ENCODE measurements at regions not wholly inside any gene's neighbourhood (a gene's known extent, or its start where the extent isn't known, plus 50 kb on each side); places are given as distances from the start of the nearest gene placed in this dataset.

DNA sequence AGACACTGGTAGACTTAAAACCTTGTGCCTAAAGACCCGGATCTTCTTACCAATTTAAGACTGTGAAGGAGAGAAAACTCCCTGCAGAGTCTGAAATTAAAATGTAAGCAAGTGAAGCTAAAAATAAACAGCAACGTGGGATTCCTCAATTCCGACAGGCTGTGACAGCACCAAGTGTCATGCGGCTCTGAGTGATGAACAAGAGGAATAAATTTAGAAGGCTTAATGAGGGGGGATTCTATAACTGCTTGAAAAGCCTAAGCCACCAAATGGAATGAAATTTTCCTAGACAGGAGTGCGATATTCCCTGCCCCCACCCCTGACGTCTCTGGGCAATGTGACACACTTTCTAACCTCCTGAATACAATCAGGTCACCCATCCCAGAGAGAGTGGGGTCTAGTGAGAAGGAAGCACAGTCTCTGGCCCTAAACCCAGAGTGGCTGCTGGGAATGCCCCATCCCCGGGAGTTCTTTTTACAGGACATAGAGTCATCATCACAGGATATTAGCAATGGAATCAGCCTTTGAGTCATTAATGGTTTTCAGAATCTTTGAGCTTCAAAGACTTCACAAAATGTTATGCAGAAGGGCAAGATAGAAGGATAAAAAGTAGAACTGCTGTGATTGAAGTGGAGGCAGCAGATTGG lies 114.3 kb downstream of the EDEM1 start:
- H3K27ac Mint-ChIP-seq: no peak overlapping the region
- H3K27me3 Mint-ChIP-seq: peaks cover 12% of the 10 kb centered on the region
- no peak overlapping the region for H3K4me3 Mint-ChIP-seq (ENCODE audit: low read depth)
- peaks cover 4% of the 10 kb centered on the region for H3K4me1 Mint-ChIP-seq (ENCODE audit: low read depth)
- DNase-seq (ENCODE audit: low spot score, unreplicated experiment): no peak
- TF ChIP-seq, protein P1, sequence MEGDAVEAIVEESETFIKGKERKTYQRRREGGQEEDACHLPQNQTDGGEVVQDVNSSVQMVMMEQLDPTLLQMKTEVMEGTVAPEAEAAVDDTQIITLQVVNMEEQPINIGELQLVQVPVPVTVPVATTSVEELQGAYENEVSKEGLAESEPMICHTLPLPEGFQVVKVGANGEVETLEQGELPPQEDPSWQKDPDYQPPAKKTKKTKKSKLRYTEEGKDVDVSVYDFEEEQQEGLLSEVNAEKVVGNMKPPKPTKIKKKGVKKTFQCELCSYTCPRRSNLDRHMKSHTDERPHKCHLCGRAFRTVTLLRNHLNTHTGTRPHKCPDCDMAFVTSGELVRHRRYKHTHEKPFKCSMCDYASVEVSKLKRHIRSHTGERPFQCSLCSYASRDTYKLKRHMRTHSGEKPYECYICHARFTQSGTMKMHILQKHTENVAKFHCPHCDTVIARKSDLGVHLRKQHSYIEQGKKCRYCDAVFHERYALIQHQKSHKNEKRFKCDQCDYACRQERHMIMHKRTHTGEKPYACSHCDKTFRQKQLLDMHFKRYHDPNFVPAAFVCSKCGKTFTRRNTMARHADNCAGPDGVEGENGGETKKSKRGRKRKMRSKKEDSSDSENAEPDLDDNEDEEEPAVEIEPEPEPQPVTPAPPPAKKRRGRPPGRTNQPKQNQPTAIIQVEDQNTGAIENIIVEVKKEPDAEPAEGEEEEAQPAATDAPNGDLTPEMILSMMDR (IDR thresholded peaks at IDR 0.05; ENCODE audit: unreplicated experiment): no peak
- no peaks in the 10 kb centered on the region for H3K36me3 Mint-ChIP-seq (ENCODE audit: insufficient read depth)
- H3K9me3 Mint-ChIP-seq (ENCODE audit: low read depth): no peaks in the 10 kb centered on the region

- TF ChIP-seq, protein P1 (IDR thresholded peaks at IDR 0.05; ENCODE audit: unreplicated experiment): no peak
- Mint-ChIP-seq H3K36me3 (ENCODE audit: insufficient read depth) (no peaks in the 10 kb centered on the region), H3K27ac (no peak overlapping the region), H3K4me3 (ENCODE audit: low read depth) (no peak overlapping the region), H3K4me1 (ENCODE audit: low read depth) (peaks cover 4% of the 10 kb centered on the region), H3K27me3 (peaks cover 12% of the 10 kb centered on the region), H3K9me3 (ENCODE audit: low read depth) (no peaks in the 10 kb centered on the region)
- no peak for DNase-seq (ENCODE audit: low spot score, unreplicated experiment)
These were observed 115.2 kb downstream of the EDEM1 start for GRCh38 chr3:5302661-5303060.

- H3K9me3 Mint-ChIP-seq (ENCODE audit: low read depth): no peaks in the 10 kb centered on the region
- H3K36me3 Mint-ChIP-seq (ENCODE audit: insufficient read depth): no peaks in the 10 kb centered on the region
- H3K4me1 Mint-ChIP-seq (ENCODE audit: low read depth): peaks cover 4% of the 10 kb centered on the region
- DNase-seq (ENCODE audit: low spot score, unreplicated experiment): no peak
- H3K4me3 Mint-ChIP-seq (ENCODE audit: low read depth): no peak overlapping the region
- peaks cover 10% of the 10 kb centered on the region for H3K27me3 Mint-ChIP-seq
- TF ChIP-seq, protein P1 (IDR thresholded peaks at IDR 0.05; ENCODE audit: unreplicated experiment): no peak
- H3K27ac Mint-ChIP-seq: no peak overlapping the region
These were observed 116.7 kb downstream of the EDEM1 start for GRCh38 chr3:5304188-5304587.

GRCh38 chr3:5304789-5305683 lies 117.5 kb downstream of the EDEM1 start:
- peaks cover 6% of the 10 kb centered on the region for H3K27me3 Mint-ChIP-seq
- H3K36me3 Mint-ChIP-seq (ENCODE audit: insufficient read depth): no peaks in the 10 kb centered on the region
- peaks cover 4% of the 10 kb centered on the region for H3K4me1 Mint-ChIP-seq (ENCODE audit: low read depth)
- peak; percentile 46 for DNase-seq (ENCODE audit: low spot score, unreplicated experiment)
- H3K4me3 Mint-ChIP-seq (ENCODE audit: low read depth): no peak overlapping the region
- TF ChIP-seq, protein P1 (IDR thresholded peaks at IDR 0.05; ENCODE audit: unreplicated experiment): peak; percentile 85
- no peak overlapping the region for H3K27ac Mint-ChIP-seq
- no peaks in the 10 kb centered on the region for H3K9me3 Mint-ChIP-seq (ENCODE audit: low read depth)

DNA sequence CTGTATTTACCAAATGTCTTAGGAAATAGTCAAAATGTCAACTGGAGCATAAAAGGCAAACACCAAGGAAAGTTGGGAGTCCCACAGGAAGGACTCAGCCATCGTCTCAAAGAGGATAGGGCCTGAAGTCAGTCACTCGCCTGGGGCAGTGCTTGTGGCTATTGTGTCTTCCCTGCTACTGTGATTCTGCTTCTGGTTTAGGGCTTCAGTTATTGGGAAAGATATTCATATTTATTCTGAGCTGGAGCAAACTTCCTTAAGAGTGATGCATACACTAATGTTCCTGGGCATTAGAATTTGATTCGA lies 118.1 kb downstream of the EDEM1 start:
- no peak for DNase-seq (ENCODE audit: low spot score, unreplicated experiment)

More for the DNA sequence above, 118.1 kb downstream of the EDEM1 start:
- Mint-ChIP-seq H3K9me3 (ENCODE audit: low read depth) (no peaks in the 10 kb centered on the region), H3K27ac (no peak overlapping the region), H3K4me1 (ENCODE audit: low read depth) (peaks cover 4% of the 10 kb centered on the region), H3K27me3 (peaks cover 6% of the 10 kb centered on the region), H3K4me3 (ENCODE audit: low read depth) (no peak overlapping the region), H3K36me3 (ENCODE audit: insufficient read depth) (no peaks in the 10 kb centered on the region)
- TF ChIP-seq, protein P1 (IDR thresholded peaks at IDR 0.05; ENCODE audit: unreplicated experiment): no peak
